NCI-H187 treated with DMSO at 0.1 percent for 48 hours (cell line): ENCODE measurements at regions not wholly inside any gene's neighbourhood (a gene's known extent, or its start where the extent isn't known, plus 50 kb on each side); places are given as distances from the start of the nearest gene placed in this dataset.
"Not testable (repeated sequence)": the region's sequence is repeated elsewhere in the genome, so short reads cannot be mapped to it uniquely, and the experiment has no call there.

Source experiments
- DNase-seq: peaks from one replicate; lab custom pipeline; 2025; lab: John Stamatoyannopoulos, UW

- no peak for DNase-seq
These were observed 128.8 kb downstream of the ADSS2 start for GRCh38 chr1:244322791-244323521.

GRCh38 chr1:244324176-244324883, 127.4 kb downstream of the ADSS2 start:
- DNase-seq = no peak

- DNase-seq = no peak
These were observed 126.5 kb downstream of the ADSS2 start for GRCh38 chr1:244325056-244325758.

GRCh38 chr1:244326757-244327156, 125.0 kb downstream of the ADSS2 start:
- no peak for DNase-seq

GRCh38 chr1:244327533-244327932, 124.2 kb downstream of the ADSS2 start:
- DNase-seq = no peak

- no peak for DNase-seq
These were observed 123.2 kb downstream of the ADSS2 start for GRCh38 chr1:244328476-244328875.

GRCh38 chr1:244329591-244330317, 122.0 kb downstream of the ADSS2 start:
- no peak for DNase-seq

- DNase-seq = no peak
These were observed 121.4 kb downstream of the ADSS2 start for GRCh38 chr1:244330318-244330625.

- DNase-seq = not testable (repeated sequence)
These were observed 118.9 kb downstream of the ADSS2 start for GRCh38 chr1:244332761-244333160.

- DNase-seq = not testable (repeated sequence)
These were observed 117.4 kb downstream of the ADSS2 start for GRCh38 chr1:244334315-244334714.

- DNase-seq = not testable (repeated sequence)
These were observed 116.9 kb downstream of the ADSS2 start for GRCh38 chr1:244334842-244335241.

- DNase-seq = no peak
These were observed 116.3 kb downstream of the ADSS2 start for GRCh38 chr1:244335456-244335855.

- no peak for DNase-seq
These were observed 115.3 kb downstream of the ADSS2 start for GRCh38 chr1:244336232-244336899.

GRCh38 chr1:244337839-244338238, 113.9 kb downstream of the ADSS2 start:
- no peak for DNase-seq

GRCh38 chr1:244339073-244339692, 112.5 kb downstream of the ADSS2 start:
- DNase-seq = no peak

GRCh38 chr1:244339776-244340175, 111.9 kb downstream of the ADSS2 start:
- no peak for DNase-seq

GRCh38 chr1:244340396-244340795, 111.3 kb downstream of the ADSS2 start:
- DNase-seq = no peak

- no peak for DNase-seq
These were observed 110.0 kb downstream of the ADSS2 start for GRCh38 chr1:244341455-244342450.

- no peak for DNase-seq
These were observed 107.7 kb downstream of the ADSS2 start for GRCh38 chr1:244344001-244344400.

- no peak for DNase-seq
These were observed 104.6 kb downstream of the ADSS2 start for GRCh38 chr1:244346972-244347618.
